ENCODE measurements at regions not wholly inside any gene's neighbourhood (a gene's known extent, or its start where the extent isn't known, plus 50 kb on each side); places are given as distances from the start of the nearest gene placed in this dataset.
A peak's percentile ranks its signal among the peaks of the same experiment; 100 is the strongest.

- TF ChIP-seq CTCF (conservative IDR thresholded peaks at IDR 0.05; ENCODE audit: low read depth, low read length): no peak
- no peak for TF ChIP-seq POLR2A (IDR thresholded peaks at IDR 0.05; ENCODE audit: low read depth, low read length)
- TF ChIP-seq CEBPB (IDR thresholded peaks at IDR 0.05; ENCODE audit: low read depth, low read length): no peak
- no peak for TF ChIP-seq MAZ (IDR thresholded peaks at IDR 0.05; ENCODE audit: borderline replicate concordance, low read depth, low read length)
- TF ChIP-seq MXI1 (IDR thresholded peaks at IDR 0.05; ENCODE audit: borderline replicate concordance, low read depth, low read length): no peak
- TF ChIP-seq USF2 (IDR thresholded peaks at IDR 0.05; ENCODE audit: low read depth, low read length): no peak
- TF ChIP-seq SMC3 (IDR thresholded peaks at IDR 0.05; ENCODE audit: low read depth, low read length): no peak
- TF ChIP-seq RCOR1 (IDR thresholded peaks at IDR 0.05; ENCODE audit: insufficient replicate concordance, low read length): no peak
- TF ChIP-seq MAFK (IDR thresholded peaks at IDR 0.05; ENCODE audit: low read depth, low read length): 0 out of 2 replicates have a peak, but pooled peaks have one; percentile 13
- no peak for TF ChIP-seq RAD21 (IDR thresholded peaks at IDR 0.05; ENCODE audit: low read length)
Observed at GRCh38 chr14:71437870-71438269, 494.4 kb upstream of the RGS6 start.
